HCEC 1CT (cell line): ENCODE measurements at regions not wholly inside any gene's neighbourhood (a gene's known extent, or its start where the extent isn't known, plus 50 kb on each side); places are given as distances from the start of the nearest gene placed in this dataset.

Source experiments
- DNase-seq: peaks from one replicate; pipeline ENCODE4 v3.0.0-alpha.2; 2017

DNA sequence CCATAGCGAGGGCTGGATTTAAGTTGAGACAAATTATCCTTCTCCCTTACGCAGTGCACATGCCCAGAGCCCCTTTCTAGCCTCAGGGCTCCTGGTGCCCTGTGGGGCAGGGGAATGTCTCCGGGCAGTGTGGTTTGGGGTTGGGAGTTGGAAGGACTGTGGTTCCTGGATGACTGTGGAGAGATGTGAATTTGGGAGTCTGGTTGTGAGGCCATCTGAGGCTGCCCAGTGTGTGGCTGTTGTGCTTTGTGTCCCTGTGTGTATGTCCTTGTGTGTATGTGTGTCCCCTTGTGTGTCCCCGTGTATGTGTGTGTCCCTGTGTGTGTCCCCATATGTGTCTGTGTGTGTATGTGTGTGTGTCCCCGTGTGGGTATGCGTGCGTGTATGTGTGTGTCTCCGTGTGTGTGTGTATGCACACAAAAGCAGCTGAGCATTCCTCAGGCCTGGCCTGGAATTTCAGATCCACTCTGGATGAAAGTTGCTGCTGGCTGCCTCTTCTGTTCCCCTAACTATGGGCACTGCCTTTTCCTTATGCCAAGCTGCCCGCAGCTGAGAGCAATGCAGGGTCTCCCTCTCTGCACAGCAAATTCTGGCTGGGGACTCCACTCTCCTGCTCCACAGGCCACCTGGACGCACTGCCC lies 65.4 kb downstream of the UBIAD1 start:
- no peak for DNase-seq

DNA sequence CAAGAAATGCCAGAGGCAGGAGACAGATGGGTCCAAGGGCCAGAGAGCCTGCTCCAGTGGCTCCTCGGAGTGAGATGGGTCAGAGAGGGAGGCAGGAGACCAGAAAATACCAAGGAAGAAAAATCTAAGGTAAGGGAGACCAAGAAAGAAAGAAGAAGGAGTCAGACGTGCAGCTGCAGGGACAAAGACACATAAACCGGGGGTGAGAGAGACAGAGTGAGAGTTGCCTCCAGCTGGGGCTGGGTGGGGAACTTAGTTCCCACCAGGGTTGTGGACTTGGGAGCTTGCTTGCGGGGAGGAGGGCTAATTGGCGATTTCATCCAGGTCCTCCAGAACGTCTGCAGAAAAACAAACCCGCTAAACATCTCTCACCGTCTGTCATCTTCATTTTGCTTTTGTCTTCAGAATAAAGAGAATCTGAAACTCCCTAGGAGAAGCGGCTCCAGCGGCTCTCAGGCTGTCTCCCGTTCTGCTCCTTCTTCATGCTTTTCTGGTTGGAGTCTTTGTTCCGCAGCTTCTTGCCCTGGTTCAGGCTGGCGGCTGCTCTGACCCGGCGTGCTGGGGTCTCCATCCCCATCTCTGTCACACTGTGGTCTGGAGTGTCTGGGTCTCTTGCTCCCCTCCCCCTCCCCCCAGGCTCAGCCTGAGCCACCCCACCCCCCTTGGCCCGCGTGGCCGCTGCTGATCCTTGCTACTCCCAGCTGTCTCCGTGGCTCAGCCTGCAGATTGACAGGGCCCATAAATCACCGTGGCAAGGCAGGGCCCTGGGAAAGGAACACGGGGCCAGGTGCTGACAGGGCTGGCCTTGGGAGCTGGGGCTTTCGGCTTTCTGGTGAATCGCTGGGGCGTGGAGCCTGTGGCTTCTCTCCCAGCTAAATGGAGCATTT lies 66.6 kb downstream of the UBIAD1 start:
- no peak for DNase-seq

DNA sequence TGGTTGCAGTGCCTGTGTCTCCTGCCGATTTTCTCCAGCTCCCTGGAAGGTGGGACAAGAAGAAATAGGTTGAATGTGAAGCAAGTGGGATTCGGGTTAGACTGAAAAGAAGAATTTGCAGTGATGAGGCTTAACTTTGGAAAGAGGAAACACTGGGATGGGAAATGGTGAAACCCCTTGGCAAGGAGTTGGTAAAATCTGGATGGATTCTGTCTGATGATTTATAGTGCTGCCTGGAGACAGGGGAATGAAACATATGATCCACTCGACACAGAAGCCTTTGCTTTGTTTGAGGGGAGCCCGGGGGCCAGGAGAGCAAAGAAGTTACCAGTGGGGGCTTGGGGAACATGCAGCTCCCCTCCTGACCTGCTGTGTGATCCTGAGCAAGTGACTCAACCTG lies 67.2 kb downstream of the UBIAD1 start:
- DNase-seq = no peak

DNA sequence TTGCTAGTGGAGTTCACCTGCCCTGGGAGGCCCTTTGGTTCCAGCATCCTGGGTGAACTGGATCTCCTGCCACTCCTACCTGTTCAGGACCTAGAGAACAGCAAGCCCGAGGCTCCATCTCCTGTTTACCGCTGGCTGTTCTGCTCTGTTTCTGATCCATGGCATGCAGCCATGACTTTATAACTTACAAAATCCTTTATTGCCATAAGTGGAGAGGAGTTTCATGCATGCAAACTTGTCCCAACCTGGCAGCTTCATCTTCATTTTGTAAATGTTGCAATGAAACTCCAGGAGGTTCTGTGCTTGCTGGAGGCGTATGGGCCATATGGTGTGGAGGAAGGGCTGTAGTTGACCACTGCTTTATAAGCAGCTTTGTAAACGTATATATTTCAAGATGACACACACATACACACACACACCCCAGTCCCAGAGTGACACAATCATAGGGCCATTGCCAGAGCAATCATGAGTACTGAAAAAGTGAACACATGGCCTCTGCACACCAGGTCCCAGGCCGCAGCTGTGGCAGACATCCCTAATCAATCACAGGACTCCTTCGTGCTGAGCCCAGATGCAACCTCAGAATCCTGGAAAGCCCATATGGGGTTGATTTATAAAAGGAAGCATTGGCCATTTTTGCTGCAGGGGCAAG lies 69.0 kb downstream of the UBIAD1 start:
- no peak for DNase-seq

DNA sequence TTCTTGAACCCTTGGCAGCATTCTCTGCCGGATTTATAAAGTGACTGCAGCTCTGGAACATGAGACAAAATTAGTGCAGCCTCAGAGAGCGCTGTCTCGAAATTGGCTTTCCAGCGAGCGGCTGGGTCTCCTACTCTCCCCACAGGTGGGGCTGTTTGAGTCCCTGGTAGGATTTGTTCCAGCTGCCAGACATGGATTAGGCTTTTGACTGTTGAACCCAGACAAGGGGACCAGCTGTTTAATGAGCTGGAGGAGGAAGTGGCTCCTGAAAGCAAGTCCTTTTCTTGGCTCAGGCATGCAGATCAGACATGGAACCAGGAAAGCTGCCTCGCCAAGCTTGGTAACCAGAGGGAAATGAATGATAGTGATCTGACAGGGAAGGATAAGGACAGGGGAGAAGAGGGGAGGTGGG lies 69.6 kb downstream of the UBIAD1 start:
- DNase-seq = no peak

DNA sequence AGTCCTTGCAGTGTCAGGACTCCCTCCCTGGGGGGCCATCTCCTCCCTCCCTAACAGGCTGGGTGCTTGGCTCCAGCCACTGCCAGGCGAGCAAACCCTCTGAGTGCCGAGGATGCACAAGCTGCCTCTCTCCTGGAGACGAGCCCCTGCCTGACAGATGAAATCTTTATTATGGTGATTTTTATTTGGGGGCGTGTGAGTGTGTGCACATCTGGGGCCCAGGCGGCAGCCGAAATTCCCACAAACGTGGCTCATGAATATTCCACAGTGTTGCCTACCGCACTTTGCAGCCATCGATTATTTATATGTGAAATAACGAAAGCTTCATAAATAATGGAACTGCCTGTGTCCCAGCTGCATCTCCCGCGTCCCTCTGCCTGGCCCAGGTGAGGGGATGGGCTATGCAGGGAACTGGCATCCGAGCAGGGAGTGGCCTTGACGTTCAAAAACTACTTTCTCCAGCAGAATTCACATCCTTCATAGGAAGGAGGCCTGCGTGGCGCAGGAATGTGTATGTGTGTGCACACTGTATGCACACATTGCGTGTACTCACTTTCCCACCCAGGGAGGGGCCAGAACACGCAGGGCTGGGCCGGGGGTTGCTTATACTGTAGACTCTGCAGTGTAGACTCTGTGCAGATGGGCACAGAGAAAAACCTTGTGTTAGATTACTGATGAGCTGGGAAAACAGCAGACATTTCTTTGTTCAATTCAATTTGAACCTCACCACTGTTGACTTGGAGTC lies 73.1 kb downstream of the UBIAD1 start:
- no peak for DNase-seq

DNA sequence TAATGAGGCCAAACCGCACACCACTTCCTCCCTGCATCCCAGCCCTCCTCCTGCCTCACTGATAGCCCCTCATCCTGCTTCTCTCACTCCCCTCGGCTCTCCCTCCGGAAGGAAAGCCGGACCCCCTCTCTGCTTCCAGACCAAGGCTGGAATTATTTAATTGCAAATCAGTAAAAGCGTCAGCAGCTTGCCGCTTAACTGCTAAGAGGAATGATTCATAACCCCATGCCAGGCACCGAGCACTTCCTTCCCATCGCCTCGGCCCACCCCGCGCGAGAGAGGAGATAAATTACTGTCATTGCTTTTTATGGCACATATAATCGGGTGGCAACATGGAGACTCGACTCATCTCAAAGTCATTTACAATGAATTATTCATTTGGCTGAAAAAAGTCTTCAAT lies 77.3 kb downstream of the UBIAD1 start:
- DNase-seq = no peak

DNA sequence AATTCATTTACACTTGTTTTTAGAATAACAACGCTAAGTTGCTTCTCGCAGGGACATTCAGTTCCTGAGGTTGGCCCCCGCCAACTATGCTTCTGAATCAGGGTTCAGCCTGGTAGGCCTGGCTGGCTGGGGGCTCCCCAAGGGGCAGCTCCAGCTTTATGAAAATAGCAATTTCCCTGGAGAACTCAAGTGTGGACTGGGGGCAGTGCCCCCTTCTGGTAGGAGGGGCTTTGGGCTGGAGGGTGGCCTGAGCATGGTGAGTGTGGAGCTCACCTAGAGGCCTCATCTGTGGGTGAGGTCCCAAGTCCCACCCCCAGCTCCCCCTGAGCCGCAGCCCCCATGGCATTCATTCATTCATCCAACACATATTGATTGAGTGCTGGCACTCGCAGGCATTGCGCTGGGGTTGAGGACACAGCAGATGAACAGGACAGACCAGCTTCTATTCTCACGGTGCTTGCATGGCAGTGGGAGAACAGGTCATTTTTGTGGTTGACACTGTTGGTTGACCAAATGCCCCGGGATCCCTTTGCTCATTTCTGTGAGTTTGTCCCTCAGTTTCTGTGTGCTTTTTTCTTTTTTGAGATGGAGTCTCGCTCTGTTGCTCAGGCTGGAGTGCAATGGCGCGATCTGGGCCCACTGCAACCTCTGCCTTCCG lies 79.2 kb downstream of the UBIAD1 start:
- DNase-seq = no peak

DNA sequence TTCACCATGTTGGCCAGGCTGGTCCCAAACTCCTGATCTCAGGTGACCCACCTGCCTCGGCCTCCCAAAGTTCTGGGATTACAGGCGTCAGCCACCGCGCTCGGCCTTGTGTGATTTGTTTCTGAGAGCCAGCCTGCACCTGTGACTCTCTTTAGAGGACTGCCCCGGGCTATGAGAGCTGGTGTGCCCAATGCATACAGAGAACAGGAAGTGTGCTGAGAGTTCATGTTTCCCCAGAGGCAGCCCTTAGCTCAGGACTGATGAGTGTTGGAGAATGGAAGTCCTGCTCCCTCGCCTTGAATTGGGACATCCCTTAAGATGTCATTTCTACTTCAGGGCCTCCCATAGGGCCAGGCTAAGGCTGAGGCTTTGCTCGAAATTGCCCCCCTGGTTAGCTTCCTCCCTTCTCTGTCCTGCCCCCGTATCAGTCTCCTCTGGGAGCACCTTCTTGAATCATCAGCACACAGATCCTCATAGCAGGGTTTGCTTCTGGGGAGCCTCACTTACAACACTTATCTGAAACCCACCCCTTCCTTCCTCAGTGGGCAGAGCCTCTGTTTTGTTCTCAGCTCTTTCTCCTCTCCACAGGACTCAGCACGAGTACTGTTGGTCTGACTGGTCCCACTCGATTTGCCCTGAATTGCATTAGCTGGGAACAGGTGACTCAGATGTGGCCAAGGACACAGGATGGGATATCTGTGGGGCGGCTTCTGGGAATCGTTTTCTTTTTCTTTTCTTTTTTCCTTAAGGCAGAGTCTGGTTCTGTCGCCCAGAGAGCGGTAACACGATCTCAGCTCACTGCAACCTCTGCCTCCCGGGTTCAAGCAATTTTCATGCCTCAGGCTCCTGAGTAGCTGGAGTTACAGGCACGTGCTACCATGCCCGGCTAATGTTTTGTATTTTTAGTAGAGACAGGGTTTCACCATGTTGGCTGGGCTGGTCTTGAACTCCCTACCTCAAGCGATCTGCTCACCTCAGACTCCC lies 80.1 kb downstream of the UBIAD1 start:
- DNase-seq = no peak

DNA sequence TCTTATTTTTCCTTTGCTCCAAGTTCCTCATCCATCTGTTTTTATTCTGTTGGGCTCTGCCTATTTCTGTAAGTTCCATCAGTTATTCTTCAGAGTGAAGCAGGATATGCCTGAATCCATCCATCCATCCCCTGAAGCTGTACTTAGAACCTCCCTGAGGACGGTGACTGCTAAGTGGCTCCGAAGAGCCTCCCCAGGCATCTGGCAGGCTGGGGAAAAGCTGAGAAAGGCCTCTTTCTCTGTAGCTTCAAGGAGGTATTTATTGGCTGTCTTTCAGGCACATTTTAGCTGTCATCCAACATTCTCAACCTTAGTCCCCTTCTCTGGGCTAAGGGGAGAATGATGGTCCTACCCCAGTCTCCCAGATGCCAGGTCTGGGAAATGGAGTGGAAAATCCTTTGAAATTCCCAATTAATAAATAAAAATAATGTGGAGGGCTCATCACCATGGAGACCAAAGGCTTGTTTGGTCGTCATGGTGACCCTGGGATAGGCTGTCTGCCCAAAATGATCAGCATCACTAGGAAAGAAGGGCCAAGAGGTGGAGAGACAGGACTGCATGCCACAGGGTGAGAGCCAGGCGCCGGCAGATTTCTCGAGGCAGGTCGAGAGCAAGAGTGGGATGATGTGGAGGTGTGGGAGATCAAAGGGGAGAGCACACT lies 82.0 kb downstream of the UBIAD1 start:
- no peak for DNase-seq

DNA sequence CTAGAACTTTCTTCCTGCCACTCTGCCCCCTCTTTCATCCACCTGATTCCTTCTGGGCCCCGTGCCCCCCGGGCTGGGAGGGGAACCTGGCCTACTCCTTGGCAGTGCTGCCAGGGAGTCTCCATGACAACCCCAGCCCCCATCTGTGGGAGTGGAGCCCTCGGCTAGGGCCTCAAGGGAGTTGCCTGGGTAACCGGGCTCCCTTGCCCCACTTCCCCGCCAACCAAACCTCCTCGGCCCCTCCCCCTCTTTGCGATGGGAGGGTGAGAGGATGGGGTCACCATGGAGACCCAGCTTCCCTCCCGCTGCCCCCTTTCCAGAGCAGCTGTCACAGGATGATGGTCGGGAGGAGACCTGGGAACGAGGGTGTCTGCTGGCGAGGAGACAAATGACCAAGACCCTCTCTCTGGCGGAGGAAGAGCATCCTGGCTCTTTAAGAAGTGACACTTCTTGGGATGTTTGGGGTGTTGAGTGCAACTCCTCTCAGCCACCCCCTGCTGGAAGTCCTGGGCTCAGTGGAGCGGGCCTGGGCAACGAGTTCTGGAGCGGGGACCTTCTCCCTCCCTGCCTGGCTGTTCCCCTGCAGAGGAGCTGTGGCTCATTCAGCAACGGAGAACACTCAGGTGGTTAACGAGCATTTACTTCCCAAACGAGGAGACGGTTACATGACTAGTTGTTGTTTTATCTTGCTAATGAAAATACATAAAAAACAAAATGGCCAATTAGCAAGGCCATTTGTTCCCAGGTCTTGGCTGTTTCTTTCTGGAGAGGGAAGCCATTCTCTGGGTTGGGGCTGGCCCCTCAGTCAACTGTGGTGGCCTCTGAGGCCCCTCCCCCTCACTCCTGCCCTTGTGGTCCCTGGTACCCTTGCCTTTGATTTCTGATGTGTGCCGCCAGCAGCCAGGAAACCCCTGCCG lies 82.8 kb downstream of the UBIAD1 start:
- no peak for DNase-seq

DNA sequence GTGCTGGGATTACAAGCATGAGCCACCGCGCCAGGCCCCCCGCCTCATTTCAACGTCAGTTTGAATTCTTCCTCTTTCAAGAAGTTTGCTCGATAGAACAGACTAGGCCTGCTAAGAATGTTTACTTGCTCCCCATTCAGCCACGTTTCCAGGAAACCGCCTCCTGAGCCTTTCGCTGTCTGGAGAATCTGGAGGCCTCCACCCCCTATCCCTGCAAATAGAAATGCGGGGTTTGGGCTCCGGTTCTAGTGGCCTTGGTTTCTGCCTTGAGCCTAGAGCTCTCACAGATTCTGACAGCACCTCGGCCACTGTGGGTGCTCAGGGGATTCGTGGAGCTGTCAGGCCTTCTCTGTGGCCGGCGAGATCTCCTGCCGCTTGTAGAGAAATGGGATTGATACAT lies 84.3 kb downstream of the UBIAD1 start:
- DNase-seq = no peak

DNA sequence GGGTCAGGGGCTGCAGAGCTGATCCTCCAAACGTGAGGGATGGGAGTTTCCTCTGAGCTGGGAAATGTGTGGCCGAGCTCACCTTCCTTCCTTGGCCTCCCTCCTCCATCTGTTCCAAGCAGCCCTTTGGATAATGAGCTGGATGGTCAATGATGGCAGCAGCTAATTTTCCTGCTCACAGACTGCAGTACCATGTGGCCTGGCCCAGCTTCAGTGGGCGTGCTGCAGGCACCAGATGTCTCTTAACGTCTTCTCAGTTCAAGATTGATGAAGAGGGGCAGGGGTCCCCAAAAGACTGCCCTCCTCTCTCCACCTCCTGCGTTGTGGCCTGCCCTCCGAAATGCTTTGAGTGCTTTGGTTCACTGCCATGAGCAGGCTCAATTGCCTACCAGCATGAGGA lies 86.0 kb downstream of the UBIAD1 start:
- DNase-seq = no peak

DNA sequence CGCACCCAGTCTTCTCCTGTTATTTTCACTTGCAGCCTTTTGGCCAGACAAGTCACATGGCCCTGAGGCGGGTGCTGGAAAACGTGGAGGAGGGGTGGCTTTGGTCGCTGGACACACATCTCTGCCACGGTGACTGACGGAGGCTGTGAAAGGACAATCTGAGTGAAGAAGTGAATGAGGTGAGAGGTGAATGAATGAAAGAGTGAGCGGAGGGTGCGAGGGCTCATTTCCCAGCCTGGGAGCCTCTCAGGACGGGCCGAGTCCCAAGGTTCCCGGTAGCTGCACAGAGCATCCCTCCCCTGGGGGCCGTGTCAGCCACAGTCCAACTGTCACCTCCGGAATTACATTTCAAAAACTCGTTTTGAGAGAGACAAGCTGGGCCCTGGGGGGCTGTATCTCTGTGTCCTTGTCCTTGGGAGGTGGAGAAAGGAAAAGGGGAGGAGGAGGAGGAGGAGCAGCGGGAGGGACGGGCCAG lies 89.6 kb downstream of the UBIAD1 start:
- no peak for DNase-seq

DNA sequence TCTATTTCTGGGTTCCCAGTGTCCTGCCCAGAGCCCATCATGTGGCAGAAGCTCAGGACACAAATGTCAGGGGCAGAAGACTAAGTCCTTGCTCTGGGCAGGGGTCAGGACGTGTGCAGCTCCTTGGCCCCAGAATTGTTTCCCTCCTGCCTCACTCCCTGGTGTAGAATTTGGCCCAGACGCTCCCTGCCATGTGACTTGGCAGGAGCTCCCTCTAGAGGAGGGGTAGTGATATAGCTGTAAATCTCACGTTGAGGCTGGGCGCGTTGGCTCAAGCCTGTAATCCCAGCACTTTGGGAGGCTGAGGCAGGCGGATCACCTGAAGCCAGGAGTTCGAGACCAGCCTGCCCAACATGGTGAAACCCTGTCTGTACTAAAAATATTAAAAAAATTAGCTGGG lies 91.2 kb downstream of the UBIAD1 start:
- DNase-seq = no peak

DNA sequence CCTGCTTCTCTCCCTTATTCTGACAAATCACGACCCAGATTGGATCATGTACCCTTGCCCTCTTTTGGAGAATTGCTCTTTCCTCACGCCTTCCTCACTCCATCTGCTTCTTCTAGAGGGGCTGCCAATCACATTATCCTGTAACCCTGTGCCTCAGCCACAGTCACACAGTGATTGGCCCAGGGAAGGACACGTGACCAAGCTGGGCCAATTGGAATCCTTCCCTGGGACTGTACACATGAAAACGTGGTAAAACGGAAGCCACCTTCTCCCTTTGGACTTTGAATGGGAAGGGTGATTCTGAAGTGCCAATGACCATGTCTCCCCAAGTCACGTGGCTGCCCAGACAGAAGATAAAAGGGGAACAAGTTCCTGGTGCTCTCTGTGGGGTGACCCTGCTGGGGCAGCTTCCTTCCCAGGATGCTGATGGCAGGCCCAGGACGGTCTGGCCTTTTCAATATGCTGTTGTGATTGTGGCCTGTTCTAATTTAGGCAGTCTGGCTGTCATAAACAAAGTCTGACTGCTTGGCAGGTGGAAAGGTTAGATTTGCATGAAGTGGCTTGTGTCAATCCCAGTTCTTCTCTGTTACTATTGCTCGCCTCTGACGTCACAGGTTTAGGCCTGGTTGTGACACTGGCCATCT lies 92.9 kb downstream of the UBIAD1 start:
- no peak for DNase-seq

DNA sequence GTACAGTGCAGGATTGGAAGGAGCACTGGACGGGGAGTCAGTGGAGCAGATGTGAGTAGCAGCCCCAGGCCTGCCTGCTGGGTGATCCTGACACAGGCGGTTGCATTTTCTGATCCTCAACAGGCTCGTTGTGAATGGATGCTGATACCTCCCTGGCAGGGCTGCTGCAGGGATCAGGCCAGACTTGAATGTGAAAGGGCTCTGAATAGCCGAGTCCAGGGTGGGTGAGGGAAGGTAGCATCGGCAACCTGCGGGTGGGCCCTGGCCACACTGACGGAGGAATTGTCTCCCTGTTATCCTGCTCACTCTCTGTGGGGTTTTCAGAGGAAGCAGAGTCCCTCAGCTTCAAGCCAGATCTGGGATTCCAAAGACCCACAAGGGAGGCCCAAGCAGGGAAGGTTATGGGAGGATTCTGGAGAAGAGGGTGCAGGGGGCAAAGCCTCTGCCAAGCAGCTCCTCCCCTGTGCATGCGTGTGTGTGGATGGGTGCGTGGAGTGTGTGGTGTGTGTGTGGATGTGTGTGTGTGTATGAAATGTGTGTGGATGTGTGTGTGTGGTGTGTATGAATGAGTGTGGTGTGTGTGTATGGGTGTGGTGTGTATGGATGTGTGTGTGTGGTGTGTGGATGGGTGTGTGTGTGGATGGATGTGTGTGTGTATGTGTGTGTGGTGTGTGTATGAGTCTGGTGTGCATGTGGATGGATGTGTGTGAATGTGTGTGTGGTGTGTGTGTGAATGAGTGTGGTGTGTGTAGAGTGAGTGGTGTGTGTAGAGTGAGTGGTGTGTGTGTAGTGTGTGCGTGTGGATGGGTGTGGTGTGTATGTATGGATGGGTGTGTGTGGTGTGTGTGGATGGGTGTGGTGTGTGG lies 100.3 kb downstream of the UBIAD1 start:
- no peak for DNase-seq
